HG03097 (cell line): ENCODE measurements at regions not wholly inside any gene's neighbourhood (a gene's known extent, or its start where the extent isn't known, plus 50 kb on each side); places are given as distances from the start of the nearest gene placed in this dataset.
"Not testable (repeated sequence)": the region's sequence is repeated elsewhere in the genome, so short reads cannot be mapped to it uniquely, and the experiment has no call there.

Experiments used
- ATAC-seq: cut with Tn5 transposase; IDR thresholded peaks from one replicate; pipeline ENCODE4 v1.9.1; 2021; ENCODE audit not compliant: unreplicated experiment, low FRiP score

GRCh38 chr5:155665361-155665760 lies 651.8 kb downstream of the KIF4B start:
- no peak for ATAC-seq

DNA sequence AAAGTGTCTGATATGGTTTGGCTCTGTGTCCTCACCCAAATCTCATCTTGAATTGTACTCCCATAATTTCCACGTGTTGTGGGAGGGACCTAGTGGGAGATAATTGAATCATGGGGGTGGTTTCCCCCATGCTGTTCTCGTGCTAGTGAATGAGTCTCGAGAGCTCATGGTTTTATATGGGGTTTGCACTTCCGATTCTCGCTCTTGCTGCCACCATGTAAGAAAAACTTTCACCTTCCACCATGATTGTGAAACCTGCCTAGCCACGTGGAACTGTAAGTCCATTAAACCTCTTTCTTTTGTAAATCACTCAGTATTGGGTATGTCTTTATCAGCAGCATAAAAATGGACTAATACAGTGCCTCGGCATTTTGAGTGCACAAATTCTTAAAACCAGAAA lies 655.0 kb upstream of the SGCD start:
- not testable (repeated sequence) for ATAC-seq

DNA sequence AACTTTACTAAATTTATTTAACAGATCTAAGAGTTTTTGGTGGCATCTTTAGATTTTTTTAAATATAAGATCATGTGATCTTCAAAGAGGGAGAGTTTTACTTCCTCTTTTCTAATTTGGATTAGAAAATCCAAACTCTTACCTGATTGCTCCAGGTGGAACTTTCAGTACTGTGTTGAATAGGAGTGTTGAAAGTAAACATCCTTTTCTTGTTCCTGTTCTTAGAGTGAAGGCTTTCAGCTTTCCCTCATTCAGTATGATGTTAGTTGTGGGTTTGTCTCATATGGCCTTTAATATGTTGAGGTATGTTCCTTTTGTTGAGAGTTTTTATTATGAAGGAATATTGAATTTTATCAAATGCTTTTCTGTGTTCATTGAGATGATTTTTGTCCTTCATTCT lies 650.0 kb upstream of the SGCD start:
- no peak for ATAC-seq

GRCh38 chr5:155678371-155678770 lies 648.6 kb upstream of the SGCD start:
- no peak for ATAC-seq

- no peak for ATAC-seq
Observed at GRCh38 chr5:155679530-155679929, 647.4 kb upstream of the SGCD start.

- ATAC-seq: no peak
Observed at GRCh38 chr5:155684417-155684816, 642.5 kb upstream of the SGCD start.

- no peak for ATAC-seq
Observed at GRCh38 chr5:155686131-155686530, 640.8 kb upstream of the SGCD start.

GRCh38 chr5:155689406-155689805 lies 637.6 kb upstream of the SGCD start:
- no peak for ATAC-seq

- ATAC-seq: no peak
Observed at GRCh38 chr5:155696362-155696761, 630.6 kb upstream of the SGCD start.

DNA sequence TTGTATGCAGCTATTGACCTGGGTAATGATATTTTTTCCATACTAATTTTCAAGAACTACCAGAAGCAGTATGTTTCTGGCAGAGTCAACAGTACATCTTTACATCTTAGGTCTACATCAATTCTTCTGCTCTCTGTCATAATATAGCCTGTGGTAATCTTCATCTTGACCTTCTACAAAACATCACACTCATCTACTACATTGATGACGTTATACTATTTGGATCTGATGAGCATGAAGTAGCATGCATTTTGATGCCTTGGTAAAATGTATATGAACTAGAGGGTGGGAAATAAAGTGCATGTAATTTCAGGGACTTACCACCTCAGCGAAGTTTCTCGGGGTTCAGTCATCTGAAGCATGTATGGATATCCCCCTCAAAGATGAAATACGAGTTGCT lies 629.7 kb upstream of the SGCD start:
- no peak for ATAC-seq

GRCh38 chr5:155699385-155699784 lies 627.6 kb upstream of the SGCD start:
- no peak for ATAC-seq

GRCh38 chr5:155700333-155700732 lies 626.6 kb upstream of the SGCD start:
- ATAC-seq: no peak

GRCh38 chr5:155711882-155712281 lies 615.1 kb upstream of the SGCD start:
- no peak for ATAC-seq

GRCh38 chr5:155714435-155714834 lies 612.5 kb upstream of the SGCD start:
- not testable (repeated sequence) for ATAC-seq

DNA sequence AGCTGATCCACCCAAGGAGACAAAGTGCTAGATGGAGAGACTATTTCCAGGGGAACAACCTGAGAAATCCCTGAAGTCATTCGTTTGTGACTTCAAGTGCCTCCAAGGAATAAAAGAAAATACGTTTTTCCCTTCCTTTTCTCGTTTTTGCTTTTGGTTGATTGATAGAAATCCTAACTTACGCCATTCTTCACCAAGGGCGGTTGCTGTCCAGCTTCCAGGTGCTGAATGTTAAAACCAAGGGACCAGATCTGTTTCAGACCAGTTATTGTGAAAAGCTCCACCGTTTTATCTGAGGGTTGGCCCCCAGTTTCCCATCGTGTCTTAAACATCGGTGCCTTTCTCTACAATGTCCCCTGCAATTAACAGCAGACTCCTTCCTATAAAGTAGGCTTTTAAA lies 600.7 kb upstream of the SGCD start:
- ATAC-seq: no peak

DNA sequence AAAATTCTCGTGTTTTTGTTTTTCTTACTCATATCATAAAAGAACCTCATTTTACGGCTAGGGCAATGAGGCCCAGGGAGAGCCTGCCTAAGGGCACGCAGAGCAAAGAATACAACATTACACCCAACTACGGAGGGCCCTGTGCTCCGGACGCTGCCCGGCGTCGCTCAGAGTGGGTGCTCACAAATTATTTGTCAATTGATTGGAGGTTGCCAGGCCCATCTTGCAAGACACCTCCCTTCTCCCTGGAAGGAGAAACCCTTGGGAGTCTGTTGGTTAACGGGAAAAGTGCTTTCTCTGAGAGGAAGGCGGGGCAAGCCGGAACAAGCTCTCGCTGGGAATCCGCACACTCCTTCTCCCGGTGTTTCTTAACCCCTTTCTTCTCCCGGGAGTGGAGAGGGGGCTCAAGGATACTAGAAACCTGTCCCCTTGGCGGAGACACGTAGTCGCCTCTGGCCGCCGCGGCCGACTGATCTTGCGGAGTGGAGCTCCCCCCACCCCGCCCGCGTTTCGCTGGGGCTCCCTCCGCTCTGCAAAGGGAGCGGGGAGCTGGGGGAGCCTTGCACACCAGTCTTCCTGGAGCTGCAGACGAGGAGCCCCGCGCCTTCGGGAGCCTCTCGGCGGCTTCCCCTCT lies 599.3 kb upstream of the SGCD start:
- ATAC-seq: no peak

DNA sequence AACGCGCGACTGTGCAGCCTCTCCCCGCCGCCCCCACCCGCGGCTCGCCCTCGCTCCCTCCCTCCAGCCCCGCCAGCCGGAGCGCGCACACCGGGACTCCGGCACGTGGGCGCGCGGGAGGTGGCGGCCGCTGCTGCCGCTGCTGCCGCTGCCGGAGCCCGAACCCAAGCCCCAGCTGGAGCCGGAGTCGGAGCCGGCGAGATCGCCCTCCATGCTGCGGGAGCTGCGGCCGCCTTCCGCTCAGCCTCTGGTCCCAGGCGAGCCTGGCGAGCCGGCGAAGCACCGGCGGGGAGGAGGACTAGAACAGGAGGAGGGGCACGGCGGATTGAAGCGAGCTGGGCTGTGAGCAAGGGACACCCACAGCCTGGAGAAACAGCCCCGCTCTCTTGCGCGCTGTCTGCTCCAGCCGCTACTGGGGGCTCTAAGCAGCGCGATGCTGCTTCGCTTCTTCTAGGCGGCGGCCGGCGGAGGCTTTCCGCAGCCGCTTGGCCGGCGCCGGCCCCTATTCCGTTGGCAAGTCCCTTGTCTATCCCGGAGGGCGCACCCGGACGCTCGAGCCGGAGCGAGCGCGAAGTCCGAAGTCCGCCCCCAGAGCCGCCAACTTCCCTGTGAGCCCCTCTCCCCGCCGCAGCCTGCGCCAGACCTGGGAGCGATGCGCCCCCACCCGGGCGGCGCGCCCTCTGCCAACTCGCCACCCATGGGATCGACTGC lies 598.7 kb upstream of the SGCD start:
- no peak for ATAC-seq

- no peak for ATAC-seq
Observed at GRCh38 chr5:155728857-155729683, 597.9 kb upstream of the SGCD start.

- no peak for ATAC-seq
Observed at GRCh38 chr5:155729684-155730059, 597.3 kb upstream of the SGCD start.

- ATAC-seq: no peak
Observed at GRCh38 chr5:155732587-155733376, 594.2 kb upstream of the SGCD start.

DNA sequence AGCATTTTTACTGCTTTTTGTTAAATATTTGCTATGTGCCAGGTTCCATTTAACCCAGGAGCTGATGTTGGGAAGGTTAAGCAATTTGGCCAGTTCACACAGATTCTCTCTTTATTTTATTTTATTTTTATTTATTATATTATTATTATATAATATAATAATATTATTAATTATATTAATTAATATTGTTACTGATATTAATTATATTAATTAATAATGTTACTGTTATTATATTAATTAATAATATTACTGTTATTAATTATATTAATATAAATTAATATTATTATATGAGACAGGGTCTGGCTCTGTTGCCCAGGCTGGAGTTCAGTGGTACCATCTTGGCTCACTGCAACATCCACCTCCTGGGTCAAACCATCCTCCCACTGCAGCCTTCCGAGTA lies 593.0 kb upstream of the SGCD start:
- ATAC-seq: no peak
